ENCODE measurements at regions not wholly inside any gene's neighbourhood (a gene's known extent, or its start where the extent isn't known, plus 50 kb on each side); places are given as distances from the start of the nearest gene placed in this dataset.

DNA sequence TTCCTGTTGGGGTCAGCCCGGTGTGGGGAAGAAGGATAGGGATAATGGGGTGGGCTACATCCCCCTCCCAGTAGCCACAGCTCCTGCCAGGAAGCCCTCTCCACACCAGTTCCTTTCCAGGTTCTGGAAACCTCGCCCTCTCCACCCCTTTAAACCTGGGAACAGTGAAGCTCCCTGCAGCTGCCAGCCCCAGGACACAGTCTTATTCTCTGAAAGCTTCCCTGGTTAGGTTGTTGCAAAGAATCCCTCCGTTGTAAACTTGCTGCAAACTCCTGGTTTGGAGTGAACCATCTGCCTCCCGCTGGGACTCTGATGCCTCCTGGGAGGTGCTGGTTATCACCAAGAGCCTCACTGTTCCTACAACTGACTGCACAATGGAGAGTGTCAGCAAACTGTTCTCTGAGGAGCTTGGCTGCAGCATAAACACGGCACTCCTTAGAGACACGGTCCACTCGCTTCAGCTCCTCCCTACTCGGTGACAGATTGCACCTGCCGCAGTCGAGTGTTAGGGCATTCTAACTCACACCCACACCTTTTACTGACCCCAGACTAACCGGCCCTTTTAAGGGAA lies 261.8 kb upstream of the RAB6C start:
- TF ChIP-seq, protein P1, sequence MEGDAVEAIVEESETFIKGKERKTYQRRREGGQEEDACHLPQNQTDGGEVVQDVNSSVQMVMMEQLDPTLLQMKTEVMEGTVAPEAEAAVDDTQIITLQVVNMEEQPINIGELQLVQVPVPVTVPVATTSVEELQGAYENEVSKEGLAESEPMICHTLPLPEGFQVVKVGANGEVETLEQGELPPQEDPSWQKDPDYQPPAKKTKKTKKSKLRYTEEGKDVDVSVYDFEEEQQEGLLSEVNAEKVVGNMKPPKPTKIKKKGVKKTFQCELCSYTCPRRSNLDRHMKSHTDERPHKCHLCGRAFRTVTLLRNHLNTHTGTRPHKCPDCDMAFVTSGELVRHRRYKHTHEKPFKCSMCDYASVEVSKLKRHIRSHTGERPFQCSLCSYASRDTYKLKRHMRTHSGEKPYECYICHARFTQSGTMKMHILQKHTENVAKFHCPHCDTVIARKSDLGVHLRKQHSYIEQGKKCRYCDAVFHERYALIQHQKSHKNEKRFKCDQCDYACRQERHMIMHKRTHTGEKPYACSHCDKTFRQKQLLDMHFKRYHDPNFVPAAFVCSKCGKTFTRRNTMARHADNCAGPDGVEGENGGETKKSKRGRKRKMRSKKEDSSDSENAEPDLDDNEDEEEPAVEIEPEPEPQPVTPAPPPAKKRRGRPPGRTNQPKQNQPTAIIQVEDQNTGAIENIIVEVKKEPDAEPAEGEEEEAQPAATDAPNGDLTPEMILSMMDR (IDR thresholded peaks at IDR 0.05): no peak
- no peak for TF ChIP-seq POLR2A (IDR thresholded peaks at IDR 0.05)

Measured in lower leg skin (tissue), 3 donors.